ENCODE measurements at regions not wholly inside any gene's neighbourhood (a gene's known extent, or its start where the extent isn't known, plus 50 kb on each side); places are given as distances from the start of the nearest gene placed in this dataset.

- TF ChIP-seq CTCF (IDR thresholded peaks at IDR 0.05) (no peak), POLR2A (IDR thresholded peaks at IDR 0.05) (no peak), POLR2AphosphoS5 (IDR thresholded peaks at IDR 0.05) (no peak), EP300 (IDR thresholded peaks at IDR 0.05; ENCODE audit: low read depth) (no peak)
- no peaks in the 10 kb centered on the region for H3K9me3 ChIP-seq
Observed at GRCh38 chr14:81728447-81728846, 194.8 kb upstream of the SEL1L start.

GRCh38 chr14:81729622-81730021 lies 196.0 kb upstream of the SEL1L start:
- Histone ChIP-seq H3K9me3 (no peaks in the 10 kb centered on the region), H3K27me3 (no peaks in the 10 kb centered on the region), H3K36me3 (no peaks in the 10 kb centered on the region), H3K4me3 (no peak overlapping the region), H3K4me1 (no peaks in the 10 kb centered on the region), H3K27ac (no peak overlapping the region)
- WGBS, 2 donors (ENCODE audit: low coverage in 1 of 2) = 74 to 90% methylated on average over 2 to 3 of the region's 3 CpGs
- intact Hi-C loops (cut with DNase I; ENCODE audit: low total_unique reads) (no loop called here), in situ Hi-C loops (cut with MboI; ENCODE audit: low pct_ligation_motif_present in 1 of 4, low pct_unique_long_range_greater_than_20kb in 1 of 4, low sequenced_read_pairs in 3 of 4) (no loop called here)
- no peak for DNase-seq
- no peak for TF ChIP-seq EP300 (IDR thresholded peaks at IDR 0.05; ENCODE audit: low read depth)
- no peak for TF ChIP-seq POLR2AphosphoS5 (IDR thresholded peaks at IDR 0.05)
- no peak for TF ChIP-seq CTCF (IDR thresholded peaks at IDR 0.05)
- no peak for TF ChIP-seq POLR2A (IDR thresholded peaks at IDR 0.05)

More at GRCh38 chr14:81728447-81728846, 194.8 kb upstream of the SEL1L start:
- Histone ChIP-seq H3K27me3 (no peaks in the 10 kb centered on the region), H3K4me1 (no peaks in the 10 kb centered on the region), H3K4me3 (no peak overlapping the region), H3K36me3 (no peaks in the 10 kb centered on the region), H3K27ac (no peak overlapping the region)
- in situ Hi-C loops (cut with MboI; ENCODE audit: low pct_ligation_motif_present in 1 of 4, low pct_unique_long_range_greater_than_20kb in 1 of 4, low sequenced_read_pairs in 3 of 4) (no loop called here), intact Hi-C loops (cut with DNase I; ENCODE audit: low total_unique reads) (no loop called here)
- 64 to 67% methylated on average over 1 to 2 of the region's 2 CpGs for WGBS, 2 donors (ENCODE audit: low coverage in 1 of 2)
- no peak for DNase-seq

GRCh38 chr14:81737938-81738337 lies 204.3 kb upstream of the SEL1L start:
- TF ChIP-seq POLR2AphosphoS5 (IDR thresholded peaks at IDR 0.05) (no peak), EP300 (IDR thresholded peaks at IDR 0.05; ENCODE audit: low read depth) (no peak), POLR2A (IDR thresholded peaks at IDR 0.05) (no peak), CTCF (IDR thresholded peaks at IDR 0.05) (no peak)
- intact Hi-C loops (cut with DNase I; ENCODE audit: low total_unique reads) = no loop called here
- in situ Hi-C loops (cut with MboI; ENCODE audit: low pct_ligation_motif_present in 1 of 4, low pct_unique_long_range_greater_than_20kb in 1 of 4, low sequenced_read_pairs in 3 of 4) = no loop called here
- Histone ChIP-seq H3K4me1 (no peaks in the 10 kb centered on the region), H3K27ac (no peak overlapping the region), H3K27me3 (no peaks in the 10 kb centered on the region), H3K4me3 (no peak overlapping the region), H3K9me3 (no peaks in the 10 kb centered on the region), H3K36me3 (no peaks in the 10 kb centered on the region)
- WGBS, 2 donors (ENCODE audit: low coverage in 1 of 2) = 73 to 80% methylated on average over 2 of the region's 2 CpGs
- DNase-seq = no peak

GRCh38 chr14:81738946-81739659 lies 205.4 kb upstream of the SEL1L start:
- no peaks in the 10 kb centered on the region for H3K27me3 ChIP-seq
- in situ Hi-C loops (cut with MboI; ENCODE audit: low pct_ligation_motif_present in 1 of 4, low pct_unique_long_range_greater_than_20kb in 1 of 4, low sequenced_read_pairs in 3 of 4) = no loop called here
- H3K4me1 ChIP-seq = no peaks in the 10 kb centered on the region
- no peak for TF ChIP-seq EP300 (IDR thresholded peaks at IDR 0.05; ENCODE audit: low read depth)
- no peak for TF ChIP-seq CTCF (IDR thresholded peaks at IDR 0.05)
- TF ChIP-seq POLR2AphosphoS5 (IDR thresholded peaks at IDR 0.05) = no peak
- no peak for TF ChIP-seq POLR2A (IDR thresholded peaks at IDR 0.05)
- H3K36me3 ChIP-seq = no peaks in the 10 kb centered on the region
- no peak overlapping the region for H3K27ac ChIP-seq
- no peak overlapping the region for H3K4me3 ChIP-seq
- intact Hi-C loops (cut with DNase I; ENCODE audit: low total_unique reads) = no loop called here
- DNase-seq = no peak
- H3K9me3 ChIP-seq = no peaks in the 10 kb centered on the region
- WGBS, 2 donors (ENCODE audit: low coverage in 1 of 2) = 80 to 92% methylated on average over 4 of the region's 4 CpGs

Measured in transverse colon (tissue), 4 donors.